ENCODE measurements at regions not wholly inside any gene's neighbourhood (a gene's known extent, or its start where the extent isn't known, plus 50 kb on each side); places are given as distances from the start of the nearest gene placed in this dataset.

DNA sequence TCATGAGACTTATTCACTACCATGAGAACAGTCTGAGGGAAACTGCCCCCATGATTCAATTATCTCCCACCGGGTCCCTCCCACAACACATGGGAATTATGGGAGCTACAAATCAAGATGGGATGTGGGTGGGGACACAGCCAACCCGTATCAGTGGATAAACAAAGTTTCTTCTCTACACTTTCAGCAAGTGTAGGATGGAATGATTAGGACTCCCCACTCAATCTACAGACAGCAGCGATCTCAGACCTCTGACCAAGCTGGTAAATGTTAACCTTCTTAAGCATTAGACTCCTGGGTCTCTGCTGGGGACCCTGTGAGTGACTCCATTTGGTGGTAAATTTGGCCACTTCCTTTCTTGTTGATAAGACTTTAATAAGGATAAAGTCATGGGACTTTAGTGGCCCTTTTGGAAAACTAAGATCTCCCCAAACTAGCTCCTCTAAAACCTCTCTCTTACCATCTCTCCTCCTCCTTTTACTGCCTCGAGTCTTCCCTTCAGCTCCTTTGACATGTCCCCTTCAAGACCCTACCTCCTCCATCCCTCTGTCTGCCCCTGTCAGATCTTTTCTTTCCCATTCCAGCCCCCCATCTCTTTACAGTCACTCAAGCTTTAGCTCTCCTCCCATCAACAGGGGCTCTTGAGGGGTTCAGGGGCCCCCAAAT is 71.9 kb downstream of the MYL12B start:
- Histone ChIP-seq H3K4me2 (ENCODE audit: low read length) (no peak overlapping the region), H2AFZ (ENCODE audit: low read length) (no peak overlapping the region), H3K9me3 (ENCODE audit: low read length) (peaks cover 4% of the 10 kb centered on the region), H3K27ac (ENCODE audit: low read depth, low read length, poor library complexity, severe bottlenecking) (no peak overlapping the region), H3K9me2 (ENCODE audit: insufficient read depth, low read length) (no peaks in the 10 kb centered on the region), H3K4me3 (ENCODE audit: low read depth, low read length, poor library complexity, severe bottlenecking) (no peak overlapping the region), H4K20me1 (ENCODE audit: insufficient read depth, low read length) (no peaks in the 10 kb centered on the region), H3K79me2 (ENCODE audit: insufficient read depth, low read depth, low read length) (no peaks in the 10 kb centered on the region), H3K36me3 (ENCODE audit: insufficient read depth, low read length) (no peaks in the 10 kb centered on the region), H3K4me1 (ENCODE audit: insufficient read depth, low read length, poor library complexity, severe bottlenecking) (no peaks in the 10 kb centered on the region)
- ChIA-PET POLR2A (interaction anchor here (0.6 to 0.9 kb wide), 3 partner anchors 15 to 244 kb away, joined by 3 read pairs; no protein-coding TSS in a partner anchor), CTCF (ENCODE audit: unreplicated experiment) (no interaction called here)
- intact Hi-C loops (cut with micrococcal nuclease; ENCODE audit: unreplicated experiment), result no loop called here
- no peak for DNase-seq (ENCODE audit: low spot score)
- TF ChIP-seq, protein P1, sequence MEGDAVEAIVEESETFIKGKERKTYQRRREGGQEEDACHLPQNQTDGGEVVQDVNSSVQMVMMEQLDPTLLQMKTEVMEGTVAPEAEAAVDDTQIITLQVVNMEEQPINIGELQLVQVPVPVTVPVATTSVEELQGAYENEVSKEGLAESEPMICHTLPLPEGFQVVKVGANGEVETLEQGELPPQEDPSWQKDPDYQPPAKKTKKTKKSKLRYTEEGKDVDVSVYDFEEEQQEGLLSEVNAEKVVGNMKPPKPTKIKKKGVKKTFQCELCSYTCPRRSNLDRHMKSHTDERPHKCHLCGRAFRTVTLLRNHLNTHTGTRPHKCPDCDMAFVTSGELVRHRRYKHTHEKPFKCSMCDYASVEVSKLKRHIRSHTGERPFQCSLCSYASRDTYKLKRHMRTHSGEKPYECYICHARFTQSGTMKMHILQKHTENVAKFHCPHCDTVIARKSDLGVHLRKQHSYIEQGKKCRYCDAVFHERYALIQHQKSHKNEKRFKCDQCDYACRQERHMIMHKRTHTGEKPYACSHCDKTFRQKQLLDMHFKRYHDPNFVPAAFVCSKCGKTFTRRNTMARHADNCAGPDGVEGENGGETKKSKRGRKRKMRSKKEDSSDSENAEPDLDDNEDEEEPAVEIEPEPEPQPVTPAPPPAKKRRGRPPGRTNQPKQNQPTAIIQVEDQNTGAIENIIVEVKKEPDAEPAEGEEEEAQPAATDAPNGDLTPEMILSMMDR (conservative IDR thresholded peaks at IDR 0.05; ENCODE audit: low read length), result no peak
- TF ChIP-seq EZH2phosphoT487 (IDR thresholded peaks at IDR 0.05; ENCODE audit: borderline replicate concordance, low read depth, low read length), result no peak
- BruUV-seq (replicated peaks), result no TSS peak

DNA sequence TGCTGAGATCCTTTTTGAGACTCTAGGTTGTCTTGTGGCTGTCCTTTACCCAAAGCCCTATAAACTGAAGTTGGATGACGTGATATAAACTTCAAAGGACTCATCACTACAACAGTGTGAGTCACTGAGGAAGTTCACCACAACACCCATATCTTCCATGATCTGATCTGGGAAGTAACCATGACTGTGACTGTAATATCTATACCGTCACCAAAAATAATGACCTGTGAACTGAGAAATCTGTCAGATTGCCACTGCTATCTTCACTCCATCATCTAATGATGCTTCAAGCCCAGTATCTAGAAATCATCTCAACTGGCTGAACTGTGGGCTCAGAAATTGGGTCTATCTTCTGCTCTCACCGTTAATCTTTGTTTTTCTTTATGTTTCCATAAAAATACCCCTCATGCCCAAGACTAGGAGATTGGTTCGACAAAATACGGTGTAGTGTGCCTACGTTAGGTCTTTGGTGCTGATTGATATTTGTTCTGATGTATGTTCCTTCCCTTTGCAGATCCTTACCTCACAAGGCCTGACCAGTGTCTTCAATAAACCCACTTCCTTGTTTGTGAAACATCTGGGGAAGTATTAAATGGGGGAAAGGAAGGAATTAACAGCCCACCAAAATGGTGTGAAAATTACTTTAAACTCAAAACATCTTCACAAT is 78.2 kb downstream of the MYL12B start:
- Histone ChIP-seq H3K4me3 (ENCODE audit: low read depth, low read length, poor library complexity, severe bottlenecking) (no peak overlapping the region), H3K9me3 (ENCODE audit: low read length) (no peaks in the 10 kb centered on the region), H3K36me3 (ENCODE audit: insufficient read depth, low read length) (no peaks in the 10 kb centered on the region), H3K27ac (ENCODE audit: low read depth, low read length, poor library complexity, severe bottlenecking) (no peak overlapping the region), H4K20me1 (ENCODE audit: insufficient read depth, low read length) (no peaks in the 10 kb centered on the region), H3K9me2 (ENCODE audit: insufficient read depth, low read length) (no peaks in the 10 kb centered on the region), H3K4me2 (ENCODE audit: low read length) (no peak overlapping the region), H3K4me1 (ENCODE audit: insufficient read depth, low read length, poor library complexity, severe bottlenecking) (no peaks in the 10 kb centered on the region), H2AFZ (ENCODE audit: low read length) (peak overlapping the region; percentile 38), H3K79me2 (ENCODE audit: insufficient read depth, low read depth, low read length) (no peaks in the 10 kb centered on the region)
- POLR2A ChIA-PET, result no interaction called here
- CTCF ChIA-PET (ENCODE audit: unreplicated experiment), result no interaction called here
- BruUV-seq (replicated peaks), result no TSS peak
- intact Hi-C loops (cut with micrococcal nuclease; ENCODE audit: unreplicated experiment), result no loop called here
- TF ChIP-seq, protein P1 (conservative IDR thresholded peaks at IDR 0.05; ENCODE audit: low read length), result no peak
- no peak for DNase-seq (ENCODE audit: low spot score)

DNA sequence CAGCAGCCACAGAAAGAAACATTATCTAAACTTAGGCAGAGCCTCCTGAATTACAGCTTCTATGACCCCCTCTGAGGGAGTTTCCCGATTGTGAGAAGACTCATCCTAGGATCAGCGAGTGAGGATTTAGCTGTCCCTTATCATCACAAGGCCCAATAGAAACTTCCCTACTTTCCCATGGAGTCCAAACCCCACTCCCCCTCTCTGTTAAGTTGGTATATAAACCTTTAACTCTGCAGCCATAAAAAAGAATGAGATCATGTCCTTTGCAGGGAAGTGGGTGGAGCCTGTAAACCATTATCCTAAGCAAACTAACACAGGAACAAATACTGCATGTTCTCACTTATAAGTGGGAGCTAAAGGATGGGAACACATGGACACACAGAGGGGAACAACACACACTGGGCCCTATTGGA is 78.8 kb downstream of the MYL12B start:
- no peaks in the 10 kb centered on the region for H3K9me2 ChIP-seq (ENCODE audit: insufficient read depth, low read length)
- POLR2A ChIA-PET, result interaction anchor here (0.6 kb wide), 1 partner anchor 12 kb away, joined by 3 read pairs; no protein-coding TSS in a partner anchor
- no peak overlapping the region for H3K27ac ChIP-seq (ENCODE audit: low read depth, low read length, poor library complexity, severe bottlenecking)
- H3K36me3 ChIP-seq (ENCODE audit: insufficient read depth, low read length), result no peaks in the 10 kb centered on the region
- CTCF ChIA-PET (ENCODE audit: unreplicated experiment), result no interaction called here
- no peak for DNase-seq (ENCODE audit: low spot score)
- no peaks in the 10 kb centered on the region for H3K9me3 ChIP-seq (ENCODE audit: low read length)
- intact Hi-C loops (cut with micrococcal nuclease; ENCODE audit: unreplicated experiment), result no loop called here
- TF ChIP-seq, protein P1 (conservative IDR thresholded peaks at IDR 0.05; ENCODE audit: low read length), result no peak
- no peak for TF ChIP-seq EZH2phosphoT487 (IDR thresholded peaks at IDR 0.05; ENCODE audit: borderline replicate concordance, low read depth, low read length)
- no TSS peak for BruUV-seq (replicated peaks)
- no peaks in the 10 kb centered on the region for H3K79me2 ChIP-seq (ENCODE audit: insufficient read depth, low read depth, low read length)
- no peaks in the 10 kb centered on the region for H4K20me1 ChIP-seq (ENCODE audit: insufficient read depth, low read length)
- no peak overlapping the region for H3K4me2 ChIP-seq (ENCODE audit: low read length)
- no peak overlapping the region for H3K4me3 ChIP-seq (ENCODE audit: low read depth, low read length, poor library complexity, severe bottlenecking)
- peak overlapping the region; percentile 38 for H2AFZ ChIP-seq (ENCODE audit: low read length)
- no peaks in the 10 kb centered on the region for H3K4me1 ChIP-seq (ENCODE audit: insufficient read depth, low read length, poor library complexity, severe bottlenecking)
